HG03108 (cell line): ENCODE measurements at regions not wholly inside any gene's neighbourhood (a gene's known extent, or its start where the extent isn't known, plus 50 kb on each side); places are given as distances from the start of the nearest gene placed in this dataset.

ENCODE experiments used
- ATAC-seq: cut with Tn5 transposase; IDR thresholded peaks from one replicate; pipeline ENCODE4 v1.9.1; 2021; ENCODE audit warnings: moderate library complexity; ENCODE audit not compliant: unreplicated experiment

DNA sequence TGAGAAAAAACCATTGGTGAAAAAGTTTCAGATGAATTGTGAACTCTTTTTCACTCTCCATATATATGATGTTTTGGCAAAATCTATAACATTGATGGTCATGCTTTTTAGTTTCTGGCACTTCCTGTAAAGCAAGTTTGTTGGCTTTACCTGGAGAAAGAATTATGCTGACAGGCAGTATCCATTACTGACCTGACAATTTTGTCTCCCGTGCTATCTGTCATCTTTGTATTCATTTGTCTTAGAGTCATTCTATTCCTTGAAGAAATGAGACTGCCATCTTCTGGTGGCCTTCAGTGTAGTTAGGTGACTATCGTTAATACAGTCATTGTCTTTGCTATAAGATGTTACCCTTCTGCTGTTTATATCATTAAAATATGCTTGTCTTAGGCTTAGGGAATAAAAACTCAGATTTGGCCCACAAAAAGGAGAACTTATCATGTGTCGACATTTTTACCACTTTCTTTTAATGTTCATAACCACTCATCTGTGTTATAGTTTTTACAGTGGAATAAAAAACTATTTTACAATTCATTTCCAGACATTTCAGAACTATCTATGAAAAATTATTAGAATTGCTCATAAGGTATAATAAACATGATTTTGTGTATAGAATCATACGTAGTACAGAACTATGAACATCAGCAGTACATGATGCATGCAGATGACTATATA, 707.0 kb downstream of the EPM2A start:
- ATAC-seq, result peak; percentile 66

DNA sequence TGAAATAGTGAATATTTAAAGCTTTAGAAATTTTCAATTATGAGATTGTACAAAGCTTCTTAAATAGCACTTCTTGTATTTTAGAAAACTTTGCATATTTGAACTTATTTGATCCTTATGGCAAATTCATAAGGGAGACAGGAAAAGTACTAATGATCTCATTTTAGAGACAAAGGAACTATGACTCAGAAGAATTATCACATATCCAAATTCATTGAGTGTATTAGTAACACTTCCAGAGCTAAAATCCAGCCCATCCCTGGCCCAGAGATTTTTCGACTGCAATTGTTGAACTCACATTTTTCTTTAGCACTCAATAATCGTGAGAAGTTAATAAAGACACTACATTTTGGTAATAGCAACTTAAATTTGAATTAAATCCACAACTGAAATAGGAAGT, 704.3 kb downstream of the EPM2A start:
- no peak for ATAC-seq

DNA sequence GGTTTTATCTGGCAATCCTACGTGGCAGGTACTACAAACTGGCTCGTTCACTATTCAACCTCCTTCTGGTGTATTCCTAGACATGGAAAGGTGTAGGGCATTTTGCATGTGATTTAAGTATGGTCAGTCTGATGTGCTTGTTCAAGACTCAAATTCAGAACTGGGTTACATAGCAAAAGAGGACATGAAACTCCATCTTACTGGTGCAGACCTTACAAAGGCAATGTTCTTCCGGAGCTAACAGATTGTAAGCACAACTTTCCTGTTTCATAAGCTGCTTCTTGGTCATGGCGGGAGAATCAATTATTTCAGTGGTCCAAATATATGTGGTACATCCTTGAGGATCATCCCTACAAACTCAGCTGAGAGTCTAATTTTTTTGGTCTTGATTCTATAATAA, 703.4 kb downstream of the EPM2A start:
- no peak for ATAC-seq

DNA sequence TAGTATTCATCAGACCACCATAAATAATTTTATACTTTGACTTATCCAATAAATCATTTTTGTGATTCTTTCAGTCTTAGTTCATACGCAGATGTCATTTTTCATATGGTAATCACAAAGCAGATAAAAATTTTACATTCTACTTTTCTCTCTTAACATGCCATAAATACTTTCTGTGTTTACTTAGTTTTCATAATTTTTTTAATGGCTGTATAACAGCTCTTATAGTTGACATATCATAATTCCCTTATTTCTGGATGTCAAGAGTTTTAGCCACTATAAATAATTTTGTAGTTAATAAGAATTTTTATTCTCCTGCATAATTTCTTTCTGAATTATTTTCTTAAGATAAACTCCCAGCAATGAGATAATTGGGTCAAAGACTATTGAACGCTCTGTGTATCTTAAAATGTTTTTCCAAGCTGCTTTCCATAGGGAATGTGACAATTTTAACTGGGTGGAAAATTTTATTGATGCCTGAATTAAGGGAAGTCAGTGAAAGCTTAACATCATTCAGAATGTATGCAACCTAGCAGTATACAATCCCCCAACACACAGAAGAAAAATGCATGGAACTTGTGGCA, 702.7 kb downstream of the EPM2A start:
- no peak for ATAC-seq

DNA sequence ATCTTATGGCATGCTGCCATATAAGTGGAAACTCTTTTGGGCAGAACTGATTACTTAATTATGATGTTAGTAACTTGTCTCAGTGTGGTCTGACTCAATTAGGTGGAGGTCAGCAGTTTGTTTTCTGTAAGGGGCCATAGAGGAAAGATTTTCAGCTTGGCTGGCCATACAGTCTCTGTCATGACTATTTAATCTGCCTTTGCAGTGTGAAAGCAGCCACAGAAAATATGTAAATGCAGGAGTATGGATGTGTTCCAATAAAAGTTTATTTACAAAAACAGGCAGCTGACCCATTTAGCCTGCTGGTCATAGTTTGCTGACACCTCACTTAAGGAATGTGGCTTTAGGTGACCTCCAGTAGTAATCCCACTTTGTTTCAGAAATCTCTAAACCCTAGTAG, 700.7 kb downstream of the EPM2A start:
- no peak for ATAC-seq

DNA sequence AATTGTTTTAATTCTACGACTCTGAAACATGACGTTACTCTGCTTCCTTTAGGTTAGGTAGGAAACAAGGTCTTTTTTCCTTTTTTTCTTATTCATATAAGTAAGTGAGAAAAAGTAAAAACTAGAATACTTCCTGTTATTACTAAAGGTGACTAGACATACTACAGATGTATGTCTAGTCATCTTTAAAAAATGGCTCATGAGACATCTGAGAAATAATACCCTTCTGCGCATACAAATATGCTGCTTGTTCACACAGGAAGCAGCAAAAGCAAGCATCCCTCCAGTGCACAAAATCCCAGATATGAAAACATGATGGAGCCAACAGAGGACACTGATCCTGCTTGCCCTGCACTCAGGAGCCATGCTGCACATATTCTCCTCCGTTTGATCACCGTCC, 699.1 kb downstream of the EPM2A start:
- no peak for ATAC-seq

DNA sequence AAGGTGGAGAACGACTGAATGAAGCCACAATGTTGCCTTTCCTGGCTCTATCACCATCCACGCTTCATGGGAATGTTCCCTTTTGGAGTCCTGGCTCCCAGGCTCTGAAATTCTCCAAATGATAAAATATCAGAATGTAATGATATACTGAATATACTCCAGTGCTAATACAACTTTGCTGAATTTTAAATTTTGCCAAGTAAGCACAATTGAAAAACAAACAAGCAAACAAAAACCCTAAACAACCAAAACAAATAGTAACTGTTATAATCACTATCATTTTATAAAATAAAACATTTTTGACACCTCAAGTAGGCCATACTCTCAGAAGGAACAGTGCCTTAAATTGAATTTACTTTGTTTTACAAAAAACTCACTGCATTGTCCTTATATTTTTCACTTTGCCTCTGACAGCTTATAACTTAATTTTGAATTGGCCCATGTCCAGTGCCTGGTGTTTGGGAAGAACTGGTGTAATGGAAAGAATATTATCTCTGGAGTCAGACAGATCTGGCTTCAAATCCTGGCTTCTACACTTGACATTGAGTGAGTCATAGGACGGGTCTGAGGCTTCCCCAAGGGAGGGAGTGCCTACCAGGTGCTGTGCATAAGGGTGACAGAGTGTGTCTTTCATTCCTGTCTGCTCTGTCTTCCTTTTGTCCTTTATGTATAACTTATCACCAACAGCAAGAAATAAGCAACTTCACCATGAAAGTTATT, 698.3 kb downstream of the EPM2A start:
- ATAC-seq, result no peak

DNA sequence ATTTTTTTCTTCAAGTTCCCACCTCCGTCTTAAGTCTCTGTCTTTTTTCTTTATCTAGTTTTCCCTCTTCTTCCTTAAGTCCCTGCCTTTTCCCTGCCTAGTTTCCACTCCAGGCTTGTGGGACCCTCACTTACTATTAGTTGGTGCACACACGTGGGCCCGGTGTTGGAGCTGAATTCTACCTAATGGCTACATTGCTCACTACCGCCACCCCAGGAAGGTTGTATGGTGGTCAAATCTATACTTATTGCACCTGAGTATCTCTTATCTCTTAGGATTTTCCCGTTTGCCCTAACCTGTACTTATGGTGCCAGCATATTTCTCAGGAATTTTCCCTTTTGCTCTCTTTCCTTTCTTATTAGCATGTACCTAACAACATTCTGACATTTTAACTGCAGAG, 692.8 kb downstream of the EPM2A start:
- no peak for ATAC-seq

DNA sequence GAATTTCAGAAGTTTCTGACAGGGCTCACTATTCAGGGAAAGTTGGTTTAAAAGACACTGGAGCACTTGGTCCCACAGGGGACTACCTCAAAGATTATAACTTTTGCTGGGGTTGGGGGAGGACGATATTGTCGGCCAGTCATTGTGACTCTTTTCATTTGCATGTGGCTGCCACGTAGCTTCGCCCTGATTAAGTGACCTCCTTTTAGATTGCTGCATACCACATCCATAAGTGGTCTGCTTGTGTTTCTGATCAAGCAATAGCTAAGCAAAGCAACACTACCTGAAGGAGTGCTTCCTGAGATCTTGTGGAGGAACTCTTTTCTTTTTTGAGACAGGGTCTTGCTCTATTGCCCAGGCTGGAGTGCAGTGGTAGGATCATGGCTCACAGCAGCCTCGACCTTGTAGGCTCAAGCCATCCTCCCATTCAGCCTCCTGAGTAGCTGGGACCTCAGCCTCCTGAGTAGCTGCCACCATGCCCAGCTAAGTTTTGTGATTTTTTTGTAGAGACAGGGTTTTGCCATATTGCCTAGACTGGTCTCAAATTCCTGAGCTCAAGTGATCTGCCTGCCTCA, 691.3 kb downstream of the EPM2A start:
- ATAC-seq, result no peak

DNA sequence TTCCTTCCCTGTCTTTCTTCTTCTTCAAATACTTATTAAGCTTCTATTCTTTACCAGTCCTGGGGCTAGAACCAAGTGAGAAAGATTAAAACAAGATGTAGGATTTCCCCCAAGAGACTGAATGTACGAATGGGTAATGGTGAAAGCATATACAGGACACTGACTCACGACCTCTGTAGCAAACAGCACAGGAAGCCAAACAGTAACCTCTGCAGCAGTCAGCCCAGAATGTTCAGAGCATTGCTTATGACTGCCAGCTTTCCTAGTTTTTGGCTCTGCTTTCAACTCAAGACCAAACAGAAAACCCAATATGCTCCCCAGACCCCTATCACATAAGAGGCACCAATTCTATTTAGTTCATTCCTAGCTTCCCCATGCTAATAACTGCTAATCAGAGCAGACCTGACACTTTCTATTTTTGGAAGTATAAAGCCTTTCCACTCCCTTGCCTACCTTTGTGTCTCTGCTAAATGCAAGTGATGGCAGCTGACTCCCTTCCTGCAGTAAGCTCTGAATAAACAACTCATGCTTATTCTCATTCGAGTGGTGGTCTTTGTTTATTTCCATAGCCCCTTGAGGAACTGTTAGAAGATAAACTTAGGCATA, 690.6 kb downstream of the EPM2A start:
- no peak for ATAC-seq

DNA sequence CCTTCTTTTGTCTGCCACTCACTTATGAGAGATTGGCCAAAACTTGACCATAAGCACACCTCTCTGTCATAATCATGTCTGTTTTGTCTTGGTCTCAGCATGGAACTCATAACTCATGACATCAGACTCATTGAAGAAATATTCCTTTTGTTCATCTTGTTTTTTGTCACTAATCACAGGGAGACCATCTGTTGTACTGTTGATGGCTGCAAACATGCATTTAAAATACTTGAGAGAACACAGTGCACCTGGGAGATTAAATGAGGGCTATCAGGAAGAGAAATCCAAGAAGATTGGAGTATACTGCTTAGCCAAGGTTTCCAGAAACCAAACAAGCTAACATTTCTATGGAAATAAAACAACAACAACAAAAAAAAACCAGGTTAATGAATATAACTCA, 689.7 kb downstream of the EPM2A start:
- ATAC-seq, result no peak

DNA sequence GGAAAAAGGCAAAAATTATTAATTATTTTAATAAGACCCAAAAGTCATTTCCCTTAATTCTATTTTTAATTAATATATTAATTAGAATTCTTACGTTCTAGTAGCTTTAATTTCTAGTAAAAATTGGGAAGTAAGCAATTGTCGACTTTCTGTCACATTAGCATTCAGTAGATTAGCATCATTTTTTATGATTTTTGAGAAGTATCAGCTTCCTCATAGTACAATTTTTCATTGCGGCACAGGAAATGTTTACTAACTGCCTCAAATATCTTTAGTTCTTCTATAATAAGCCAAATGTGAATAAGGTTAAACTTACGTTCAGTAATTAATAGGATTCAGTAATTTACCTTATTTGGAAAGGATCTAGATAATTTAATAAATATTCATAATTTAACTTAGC, 687.4 kb downstream of the EPM2A start:
- ATAC-seq, result no peak

DNA sequence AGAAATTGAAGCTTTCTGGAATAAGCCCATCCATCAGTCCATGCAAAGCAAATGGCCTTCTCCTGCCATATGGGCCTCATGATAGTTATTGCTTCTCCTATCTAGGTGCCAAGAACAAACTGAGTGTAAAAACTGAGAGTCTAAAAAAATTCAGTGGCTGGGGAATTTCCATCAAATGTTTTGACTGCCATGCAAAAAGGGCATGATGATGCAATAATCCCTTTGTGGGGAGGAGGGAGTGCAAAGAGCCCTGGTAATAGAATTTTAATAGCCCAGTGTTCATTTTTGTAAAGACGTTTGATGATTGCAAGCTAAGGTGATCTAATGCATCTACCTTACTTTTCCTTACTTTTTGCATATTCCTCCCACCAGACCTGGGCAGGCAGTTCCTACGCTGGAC, 683.7 kb downstream of the EPM2A start:
- no peak for ATAC-seq

DNA sequence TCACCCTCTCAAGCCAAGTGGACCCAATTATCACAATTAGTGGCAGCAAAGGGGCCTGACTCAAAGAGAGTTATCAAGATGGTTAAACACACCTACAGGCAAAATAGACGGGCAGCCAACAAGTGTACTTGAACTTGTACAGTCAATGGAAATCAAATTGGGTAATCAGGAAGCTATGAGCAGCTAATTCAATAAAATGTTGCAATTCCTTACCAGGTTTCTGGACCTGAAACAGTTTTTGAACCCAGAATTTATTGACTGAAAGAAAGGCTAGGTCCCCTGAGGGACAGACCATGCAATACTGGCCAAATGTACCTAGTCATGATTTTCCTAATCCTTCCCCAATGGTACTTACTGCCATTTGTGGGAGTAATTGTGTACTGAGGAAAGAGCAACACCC, 679.8 kb downstream of the EPM2A start:
- no peak for ATAC-seq

DNA sequence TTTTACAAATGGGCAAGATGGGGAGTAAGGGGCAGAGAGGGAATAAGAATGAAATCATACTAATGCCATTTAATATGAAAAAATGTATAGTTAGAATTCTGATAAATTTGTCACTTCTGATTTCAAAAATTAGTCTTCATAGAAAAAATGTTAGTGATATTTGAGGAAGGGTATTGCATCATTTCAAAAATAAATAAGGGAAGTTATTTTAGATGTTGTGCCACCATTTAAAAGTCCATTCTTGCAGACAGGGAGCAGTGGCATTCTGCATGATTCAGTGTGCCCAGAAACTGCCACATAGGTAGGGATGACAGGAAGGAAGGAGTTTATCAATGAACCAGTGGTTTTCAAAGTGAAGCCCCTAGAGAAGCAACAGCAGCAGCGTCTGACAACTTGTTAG, 674.6 kb downstream of the EPM2A start:
- no peak for ATAC-seq

DNA sequence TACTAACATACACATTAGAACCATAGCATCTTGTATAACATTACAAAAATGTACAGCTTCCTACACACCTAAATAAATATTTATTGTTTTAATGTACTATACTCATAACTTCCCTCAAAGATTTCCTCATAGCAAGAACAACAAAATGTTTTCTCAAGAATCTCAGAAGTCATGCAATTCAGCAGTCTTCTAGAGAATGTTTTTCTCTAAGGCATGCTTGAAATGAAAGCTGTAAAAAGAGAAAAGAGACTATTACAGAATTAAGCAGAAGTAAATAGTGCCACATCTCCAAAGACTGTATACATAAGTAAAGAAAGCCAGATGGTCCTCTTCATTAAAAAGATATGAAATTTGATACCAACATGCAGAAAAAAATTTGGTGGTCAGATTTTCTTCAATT, 672.2 kb downstream of the EPM2A start:
- ATAC-seq, result no peak

DNA sequence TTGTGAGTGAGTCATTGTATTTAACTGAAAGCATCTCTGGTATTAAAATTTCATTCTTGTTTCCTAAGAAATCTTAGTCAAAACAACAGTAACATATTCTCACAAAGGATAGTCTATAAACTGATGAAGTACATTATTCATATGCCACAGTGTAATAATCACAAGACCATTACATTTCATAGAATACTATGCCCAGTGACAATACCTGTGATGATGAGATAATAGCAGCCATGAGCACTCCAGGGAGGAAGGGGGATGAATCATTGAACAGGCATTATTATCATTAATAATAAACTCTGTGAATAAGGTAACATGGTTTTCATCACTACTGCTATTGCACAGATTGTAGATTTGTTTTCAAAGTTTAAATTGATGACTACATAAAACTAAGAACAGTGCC, 667.9 kb downstream of the EPM2A start:
- ATAC-seq, result no peak

DNA sequence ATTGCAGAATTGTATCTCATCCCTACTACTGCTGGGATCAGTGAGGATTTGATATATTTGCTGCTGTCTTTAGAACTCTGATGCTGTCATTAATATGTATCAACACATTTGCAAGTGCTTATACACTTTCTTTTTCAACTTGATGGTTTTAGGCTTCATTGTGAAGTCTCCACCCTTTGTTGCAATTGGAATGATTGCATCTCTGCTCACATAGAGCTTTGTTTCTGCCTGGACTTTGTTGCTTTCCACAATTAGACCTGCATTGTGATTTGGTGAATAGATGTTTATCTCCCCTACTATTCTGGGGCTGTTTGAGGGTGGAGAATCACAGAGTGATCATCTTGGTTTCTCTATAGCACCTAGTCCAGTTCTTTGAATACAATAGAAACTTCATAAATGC, 666.7 kb downstream of the EPM2A start:
- no peak for ATAC-seq

DNA sequence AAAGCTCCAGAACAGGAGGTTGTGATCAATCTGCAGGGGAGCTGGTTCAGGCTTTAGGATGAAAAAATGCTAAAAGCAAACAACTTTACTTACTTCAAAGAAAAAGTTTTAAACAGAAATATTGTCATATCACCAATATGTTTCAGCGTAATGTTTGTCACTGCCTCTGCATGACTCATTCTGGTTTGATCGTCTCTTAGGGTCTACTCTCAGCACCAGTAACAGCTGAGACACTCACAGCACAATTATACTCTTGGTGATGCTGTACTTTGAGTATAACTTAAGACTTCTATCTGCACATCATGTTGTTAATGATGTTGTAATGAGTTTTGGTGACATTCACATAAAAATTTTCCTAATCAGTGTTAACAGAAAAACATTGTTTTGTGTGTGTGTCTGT, 665.4 kb downstream of the EPM2A start:
- no peak for ATAC-seq

DNA sequence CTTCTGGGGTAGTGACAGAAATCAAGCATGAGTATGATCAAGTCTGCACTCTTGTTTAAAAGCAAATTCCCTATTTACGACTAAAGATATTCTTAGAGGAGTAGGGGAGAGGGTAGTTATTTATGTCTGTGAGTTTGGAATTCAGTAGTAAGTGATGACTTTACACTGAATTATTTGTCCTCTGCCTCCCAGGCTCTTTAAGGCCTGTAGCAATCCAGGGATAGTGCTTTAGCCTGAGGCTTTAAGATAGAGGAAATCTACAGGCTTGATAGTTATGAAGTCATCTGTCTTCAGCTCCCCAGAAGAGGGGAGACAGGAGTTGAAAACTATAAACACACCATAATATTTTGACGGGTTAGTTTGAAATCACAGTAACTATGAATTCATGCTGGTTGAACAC, 664.5 kb downstream of the EPM2A start:
- no peak for ATAC-seq

DNA sequence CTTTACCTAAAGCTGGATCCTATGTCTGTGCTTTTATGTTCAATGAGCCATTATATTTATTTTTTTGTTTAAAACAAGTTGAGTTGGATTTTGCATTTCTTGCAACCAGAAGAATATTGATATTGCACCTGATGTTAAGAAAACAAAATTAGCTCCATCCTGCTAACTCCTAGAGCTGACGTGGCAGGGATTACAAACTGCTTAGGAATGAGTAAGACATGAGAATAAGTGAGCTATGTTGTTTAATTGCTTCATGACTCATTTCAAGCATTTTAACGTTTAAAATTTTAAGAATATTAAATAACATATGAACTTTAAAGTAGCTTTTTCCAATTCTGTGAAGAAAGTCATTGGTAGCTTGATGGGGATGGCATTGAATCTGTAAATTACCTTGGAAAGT, 663.5 kb downstream of the EPM2A start:
- ATAC-seq, result no peak

DNA sequence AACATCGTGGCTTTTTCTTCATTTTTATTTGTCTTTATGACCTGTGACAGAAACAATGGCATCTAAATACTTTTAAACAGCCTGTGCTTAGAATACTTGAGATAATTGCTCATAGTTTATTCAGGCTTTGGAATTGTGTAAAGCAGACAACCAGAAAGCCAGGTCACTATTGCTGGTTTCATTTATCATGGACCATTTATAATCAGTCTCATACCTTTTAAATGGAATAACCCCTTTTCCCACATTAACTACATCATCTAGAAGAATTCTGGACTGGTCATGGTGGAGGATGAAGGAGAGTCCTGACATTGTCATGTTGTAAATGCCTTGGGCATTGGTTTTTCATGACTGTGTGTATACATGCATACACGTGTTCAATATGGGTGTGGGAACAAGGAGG, 661.5 kb downstream of the EPM2A start:
- no peak for ATAC-seq
